Nephron (organoid): ENCODE measurements at regions not wholly inside any gene's neighbourhood (a gene's known extent, or its start where the extent isn't known, plus 50 kb on each side); places are given as distances from the start of the nearest gene placed in this dataset.

Experiments used
- H3K27ac Mint-ChIP-seq, 3 experiments: 2 replicates each; pipeline ENCODE4 v1.8.0; 2020; ENCODE audit warnings: mixed read lengths in 3 of 3, mild to moderate bottlenecking in 2 of 3, moderate library complexity in 1 of 3
- H3K27me3 Mint-ChIP-seq: 2 replicates; pipeline ENCODE4 v1.8.0; 2021; ENCODE audit warnings: low read depth, mild to moderate bottlenecking, moderate library complexity, mixed read lengths
- H3K36me3 Mint-ChIP-seq: 2 replicates; pipeline ENCODE4 v1.8.0; 2020; ENCODE audit warnings: low read depth, mixed read lengths
- H3K4me1 Mint-ChIP-seq: 2 replicates; pipeline ENCODE4 v1.8.0; 2020; ENCODE audit warnings: mixed read lengths
- H3K4me3 Mint-ChIP-seq, 3 experiments: 2 replicates each; pipeline ENCODE4 v1.8.0; 2020; ENCODE audit warnings: mild to moderate bottlenecking in 3 of 3, mixed read lengths in 3 of 3, moderate library complexity in 2 of 3
- H3K9me3 Mint-ChIP-seq: 2 replicates; pipeline ENCODE4 v1.8.0; 2020; ENCODE audit warnings: mixed read lengths
- CTCF ChIP-seq, 3 experiments: fragments of 200-600 bp; sonication (generic); IDR thresholded peaks; one replicate each; pipeline ENCODE4 v1.5.0; 2021; ENCODE audit warnings: antibody characterized with exemption in 3 of 3; ENCODE audit not compliant: unreplicated experiment in 3 of 3

GRCh38 chr5:158276692-158277091, 417.7 kb upstream of the CLINT1 start:
- Mint-ChIP-seq H3K27ac (peak overlapping the region in 1 of 3 experiments; percentile 4), H3K27me3 (no peaks in the 10 kb centered on the region), H3K4me3 (no peak overlapping the region), H3K36me3 (no peaks in the 10 kb centered on the region), H3K4me1 (peaks cover 19% of the 10 kb centered on the region), H3K9me3 (peaks cover 11% of the 10 kb centered on the region)
- no peak for TF ChIP-seq CTCF (IDR thresholded peaks at IDR 0.05; ENCODE audit: unreplicated experiment in 3 of 3)

DNA sequence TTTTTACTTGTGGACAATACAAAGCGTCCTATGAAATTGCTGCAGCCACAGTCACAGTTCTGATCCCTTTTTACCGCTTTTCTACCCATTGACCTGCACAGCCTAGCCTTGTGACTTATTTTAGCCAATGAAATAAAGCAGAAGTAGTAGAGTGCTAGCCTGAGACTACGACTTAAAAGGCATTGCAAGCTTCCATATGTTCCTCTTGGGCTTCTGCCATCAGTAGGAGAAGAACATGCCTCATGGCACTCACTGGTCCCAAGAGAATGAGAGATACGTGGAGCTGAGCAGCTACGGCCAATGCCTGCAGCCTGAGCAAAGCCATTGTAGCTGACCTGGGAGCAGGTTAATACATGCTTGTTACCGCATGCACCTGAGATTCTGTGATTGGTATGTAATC, 416.6 kb upstream of the CLINT1 start:
- H3K4me1 Mint-ChIP-seq = peaks cover 29% of the 10 kb centered on the region
- no peak overlapping the region for H3K4me3 Mint-ChIP-seq
- TF ChIP-seq CTCF (IDR thresholded peaks at IDR 0.05; ENCODE audit: unreplicated experiment in 3 of 3) = no peak
- H3K27me3 Mint-ChIP-seq = no peaks in the 10 kb centered on the region
- peaks cover 7% of the 10 kb centered on the region for H3K9me3 Mint-ChIP-seq
- no peak overlapping the region for H3K27ac Mint-ChIP-seq
- H3K36me3 Mint-ChIP-seq = no peaks in the 10 kb centered on the region

DNA sequence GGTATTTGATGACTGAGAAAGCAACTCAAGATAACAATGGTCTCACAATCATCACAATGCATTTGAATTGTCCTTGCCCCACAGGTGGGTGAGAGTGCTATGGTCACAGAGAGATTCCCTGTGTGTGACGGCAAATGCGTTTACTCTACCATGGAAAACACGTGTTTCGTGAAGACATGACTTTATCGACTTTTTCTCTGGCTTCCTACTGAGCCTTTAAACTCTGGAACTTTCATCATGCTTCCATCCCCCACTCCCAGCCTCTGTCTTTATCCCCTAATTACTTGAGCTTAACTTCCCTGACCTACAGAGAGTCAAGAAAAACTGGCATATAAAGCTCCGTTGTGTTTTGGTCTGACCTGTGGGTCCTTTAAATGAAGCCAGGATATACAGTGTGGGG, 414.1 kb upstream of the CLINT1 start:
- peaks cover 5% of the 10 kb centered on the region for H3K9me3 Mint-ChIP-seq
- H3K36me3 Mint-ChIP-seq = no peaks in the 10 kb centered on the region
- no peak for TF ChIP-seq CTCF (IDR thresholded peaks at IDR 0.05; ENCODE audit: unreplicated experiment in 3 of 3)

GRCh38 chr5:158272409-158272808, 413.5 kb upstream of the CLINT1 start:
- no peak overlapping the region for H3K4me3 Mint-ChIP-seq
- TF ChIP-seq CTCF (IDR thresholded peaks at IDR 0.05; ENCODE audit: unreplicated experiment in 3 of 3) = no peak
- H3K4me1 Mint-ChIP-seq = peaks cover 29% of the 10 kb centered on the region
- H3K36me3 Mint-ChIP-seq = no peaks in the 10 kb centered on the region
- H3K27me3 Mint-ChIP-seq = no peaks in the 10 kb centered on the region
- H3K9me3 Mint-ChIP-seq = peaks cover 5% of the 10 kb centered on the region
- no peak overlapping the region for H3K27ac Mint-ChIP-seq

More for the DNA sequence above, 414.1 kb upstream of the CLINT1 start:
- Mint-ChIP-seq H3K27me3 (no peaks in the 10 kb centered on the region), H3K4me3 (no peak overlapping the region), H3K4me1 (peaks cover 29% of the 10 kb centered on the region), H3K27ac (peak overlapping the region in 2 of 3 experiments; percentile 4 to 69)

- Mint-ChIP-seq H3K9me3 (peaks cover 3% of the 10 kb centered on the region), H3K27ac (peak overlapping the region in 1 of 3 experiments; percentile 11), H3K4me1 (peaks cover 31% of the 10 kb centered on the region), H3K4me3 (no peak overlapping the region), H3K27me3 (no peaks in the 10 kb centered on the region), H3K36me3 (no peaks in the 10 kb centered on the region)
- no peak for TF ChIP-seq CTCF (IDR thresholded peaks at IDR 0.05; ENCODE audit: unreplicated experiment in 3 of 3)
These were observed 412.1 kb upstream of the CLINT1 start for GRCh38 chr5:158270996-158271554.

GRCh38 chr5:158268286-158268685, 409.3 kb upstream of the CLINT1 start:
- Mint-ChIP-seq H3K9me3 (peaks cover 6% of the 10 kb centered on the region), H3K36me3 (no peaks in the 10 kb centered on the region), H3K27me3 (no peaks in the 10 kb centered on the region), H3K4me1 (peaks cover 45% of the 10 kb centered on the region), H3K27ac (no peak overlapping the region), H3K4me3 (no peak overlapping the region)
- no peak for TF ChIP-seq CTCF (IDR thresholded peaks at IDR 0.05; ENCODE audit: unreplicated experiment in 3 of 3)
